H1 (cell line): ENCODE measurements at regions not wholly inside any gene's neighbourhood (a gene's known extent, or its start where the extent isn't known, plus 50 kb on each side); places are given as distances from the start of the nearest gene placed in this dataset.

Source experiments
- JUN ChIP-seq: IDR thresholded peaks from 2 replicates; pipeline ENCODE4 v1.6.1; 2011; ENCODE audit warnings: low read depth, mild to moderate bottlenecking, improper control_type of control experiment, low read length
- RNF2 ChIP-seq: fragments of 200-900, 300-1000 bp; sonication (generic); IDR thresholded peaks from 2 replicates; pipeline ENCODE4 v1.7.1; 2016; ENCODE audit warnings: borderline replicate concordance, low read depth, mild to moderate bottlenecking, antibody characterized with exemption, low read length; ENCODE audit not compliant: poor library complexity, severe bottlenecking; ENCODE audit errors: missing control alignments

GRCh38 chr4:126851391-126851790 lies 781.4 kb upstream of the INTU start (continued):
- TF ChIP-seq JUN = no peak
- no peak for TF ChIP-seq RNF2
